ENCODE measurements at regions not wholly inside any gene's neighbourhood (a gene's known extent, or its start where the extent isn't known, plus 50 kb on each side); places are given as distances from the start of the nearest gene placed in this dataset.

DNA sequence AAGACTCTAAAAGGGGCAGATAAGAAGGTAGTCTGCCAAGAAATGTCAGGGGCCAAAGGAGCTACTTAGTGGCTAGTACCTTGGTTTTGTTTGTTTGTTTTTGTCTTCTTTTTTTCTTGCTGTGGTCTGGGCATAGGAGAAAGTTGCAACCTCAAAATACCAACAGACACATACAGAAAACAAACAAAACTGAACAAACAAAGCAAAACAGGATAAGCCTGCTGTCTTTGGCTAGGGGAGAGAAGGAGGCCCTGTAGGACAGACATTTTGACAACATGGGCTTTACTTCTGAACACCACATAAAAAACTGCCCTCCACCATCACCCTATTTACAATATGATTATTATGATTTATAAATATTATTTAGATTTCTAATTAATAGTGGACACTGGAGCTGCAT is 460.8 kb downstream of the PTH2R start:
- Histone ChIP-seq H3K9me3 (ENCODE audit: low read length) (no peaks in the 10 kb centered on the region), H3K4me2 (ENCODE audit: low read length) (no peak overlapping the region), H3K9me2 (ENCODE audit: insufficient read depth, low read length) (no peaks in the 10 kb centered on the region), H4K20me1 (ENCODE audit: insufficient read depth) (no peaks in the 10 kb centered on the region), H2AFZ (ENCODE audit: low read depth, low read length) (no peak overlapping the region), H3K27ac (ENCODE audit: low read length) (no peak overlapping the region), H3K27me3 (ENCODE audit: insufficient read depth, low read depth, low read length) (no peaks in the 10 kb centered on the region), H3K4me3 (ENCODE audit: low read length) (no peak overlapping the region), H3K36me3 (ENCODE audit: insufficient read depth, low read length) (no peaks in the 10 kb centered on the region), H3F3A (ENCODE audit: insufficient read depth, low read length, poor library complexity, severe bottlenecking) (no peaks in the 10 kb centered on the region), H3K79me2 (replicated peaks; ENCODE audit: insufficient read depth, low read length) (no peaks in the 10 kb centered on the region), H3K9ac (ENCODE audit: low read length) (no peak overlapping the region)
- TF ChIP-seq CTCF (IDR thresholded peaks at IDR 0.05; ENCODE audit: poor library complexity, severe bottlenecking) (no peak), POLR2AphosphoS5 (IDR thresholded peaks at IDR 0.05) (no peak), MXI1 (conservative IDR thresholded peaks at IDR 0.05; ENCODE audit: poor library complexity, severe bottlenecking) (no peak), TAF1 (IDR thresholded peaks at IDR 0.05; ENCODE audit: low read depth) (no peak)

DNA sequence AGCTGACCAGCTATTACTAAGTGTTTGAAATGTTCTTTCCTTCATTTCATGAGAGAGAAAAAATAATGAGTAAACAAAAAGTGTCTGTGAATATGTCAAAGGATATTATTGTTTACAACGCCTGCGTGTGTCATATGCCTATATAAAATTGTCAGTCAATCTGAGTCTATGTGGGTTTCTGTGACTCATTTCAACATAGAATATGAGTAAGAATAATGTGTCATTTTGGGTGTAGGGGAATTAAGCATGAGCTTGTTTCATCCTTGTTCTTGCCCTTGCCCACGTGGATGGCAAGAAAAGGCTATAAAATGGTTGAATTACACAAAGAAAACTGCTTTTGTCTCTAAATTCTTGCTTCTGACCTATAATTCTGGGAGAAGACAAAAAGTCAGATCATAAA is 466.0 kb downstream of the PTH2R start:
- H3K79me2 ChIP-seq (replicated peaks; ENCODE audit: insufficient read depth, low read length), result no peaks in the 10 kb centered on the region
- H3F3A ChIP-seq (ENCODE audit: insufficient read depth, low read length, poor library complexity, severe bottlenecking), result no peaks in the 10 kb centered on the region
- no peak overlapping the region for H3K9ac ChIP-seq (ENCODE audit: low read length)
- no peak for TF ChIP-seq RAD21 (conservative IDR thresholded peaks at IDR 0.05)
- no peak for TF ChIP-seq SMC3 (conservative IDR thresholded peaks at IDR 0.05; ENCODE audit: poor library complexity)
- no peak for TF ChIP-seq CTCF (IDR thresholded peaks at IDR 0.05; ENCODE audit: poor library complexity, severe bottlenecking)
- TF ChIP-seq MXI1 (conservative IDR thresholded peaks at IDR 0.05; ENCODE audit: poor library complexity, severe bottlenecking), result no peak
- no peak for TF ChIP-seq TAF1 (IDR thresholded peaks at IDR 0.05; ENCODE audit: low read depth)
- TF ChIP-seq REST (IDR thresholded peaks at IDR 0.05; ENCODE audit: borderline replicate concordance), result no peak
- no peak for TF ChIP-seq EZH2 (IDR thresholded peaks at IDR 0.05; ENCODE audit: borderline replicate concordance, insufficient read depth, low read length, poor library complexity, severe bottlenecking)
- TF ChIP-seq POLR2AphosphoS5 (IDR thresholded peaks at IDR 0.05), result no peak
- TF ChIP-seq EP300 (conservative IDR thresholded peaks at IDR 0.05; ENCODE audit: poor library complexity, severe bottlenecking), result no peak
- H2AFZ ChIP-seq (ENCODE audit: low read depth, low read length), result no peak overlapping the region
- no peaks in the 10 kb centered on the region for H3K9me3 ChIP-seq (ENCODE audit: low read length)
- no peaks in the 10 kb centered on the region for H3K27me3 ChIP-seq (ENCODE audit: insufficient read depth, low read depth, low read length)
- H3K9me2 ChIP-seq (ENCODE audit: insufficient read depth, low read length), result no peaks in the 10 kb centered on the region
- no peak overlapping the region for H3K27ac ChIP-seq (ENCODE audit: low read length)
- no peaks in the 10 kb centered on the region for H3K36me3 ChIP-seq (ENCODE audit: insufficient read depth, low read length)
- no peak overlapping the region for H3K4me2 ChIP-seq (ENCODE audit: low read length)
- H3K4me3 ChIP-seq (ENCODE audit: low read length), result no peak overlapping the region
- no peaks in the 10 kb centered on the region for H4K20me1 ChIP-seq (ENCODE audit: insufficient read depth)
